ENCODE measurements at regions not wholly inside any gene's neighbourhood (a gene's known extent, or its start where the extent isn't known, plus 50 kb on each side); places are given as distances from the start of the nearest gene placed in this dataset.

- TF ChIP-seq POLR2A (IDR thresholded peaks at IDR 0.05) (no peak), CTCF (IDR thresholded peaks at IDR 0.05) (no peak)
These were observed 209.3 kb upstream of the PDE1C start for GRCh38 chr7:32279500-32279899.

Measured in lower leg skin (tissue), 3 donors.